ENCODE measurements at regions not wholly inside any gene's neighbourhood (a gene's known extent, or its start where the extent isn't known, plus 50 kb on each side); places are given as distances from the start of the nearest gene placed in this dataset.

DNA sequence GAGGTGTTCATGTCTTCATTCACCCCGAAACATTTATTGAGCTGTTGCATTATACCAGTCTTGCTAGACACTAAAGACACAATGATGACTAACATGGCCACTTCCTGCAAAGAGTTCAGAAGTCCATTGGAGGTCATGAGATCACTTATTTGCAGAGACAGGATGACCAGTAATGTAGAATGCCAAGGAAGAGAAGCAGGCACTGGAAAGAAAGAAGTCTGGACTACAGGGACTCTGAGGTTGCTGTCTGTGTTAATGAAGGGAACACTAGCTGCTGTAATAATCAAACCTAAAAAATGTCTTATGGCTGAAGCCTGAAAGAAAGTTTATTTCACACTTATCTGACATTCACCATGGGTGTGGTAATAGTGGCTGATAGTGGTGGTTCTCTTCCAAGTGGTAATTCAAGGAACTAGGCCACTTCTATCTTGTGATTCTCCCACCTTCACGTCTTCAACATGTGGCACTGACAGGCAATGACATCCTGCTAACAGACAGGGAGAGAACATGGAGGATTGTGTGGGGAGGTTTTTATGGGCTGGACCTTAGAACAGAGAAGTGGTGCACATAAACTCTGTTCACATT is 89.2 kb upstream of the MKLN1 start:
- H3K36me3 ChIP-seq: no peaks in the 10 kb centered on the region
- H3K27me3 ChIP-seq: no peaks in the 10 kb centered on the region
- TF ChIP-seq POLR2A (IDR thresholded peaks at IDR 0.05; ENCODE audit: low read depth): no peak
- TF ChIP-seq, protein P1, sequence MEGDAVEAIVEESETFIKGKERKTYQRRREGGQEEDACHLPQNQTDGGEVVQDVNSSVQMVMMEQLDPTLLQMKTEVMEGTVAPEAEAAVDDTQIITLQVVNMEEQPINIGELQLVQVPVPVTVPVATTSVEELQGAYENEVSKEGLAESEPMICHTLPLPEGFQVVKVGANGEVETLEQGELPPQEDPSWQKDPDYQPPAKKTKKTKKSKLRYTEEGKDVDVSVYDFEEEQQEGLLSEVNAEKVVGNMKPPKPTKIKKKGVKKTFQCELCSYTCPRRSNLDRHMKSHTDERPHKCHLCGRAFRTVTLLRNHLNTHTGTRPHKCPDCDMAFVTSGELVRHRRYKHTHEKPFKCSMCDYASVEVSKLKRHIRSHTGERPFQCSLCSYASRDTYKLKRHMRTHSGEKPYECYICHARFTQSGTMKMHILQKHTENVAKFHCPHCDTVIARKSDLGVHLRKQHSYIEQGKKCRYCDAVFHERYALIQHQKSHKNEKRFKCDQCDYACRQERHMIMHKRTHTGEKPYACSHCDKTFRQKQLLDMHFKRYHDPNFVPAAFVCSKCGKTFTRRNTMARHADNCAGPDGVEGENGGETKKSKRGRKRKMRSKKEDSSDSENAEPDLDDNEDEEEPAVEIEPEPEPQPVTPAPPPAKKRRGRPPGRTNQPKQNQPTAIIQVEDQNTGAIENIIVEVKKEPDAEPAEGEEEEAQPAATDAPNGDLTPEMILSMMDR (IDR thresholded peaks at IDR 0.05): no peak
- TF ChIP-seq EP300 (IDR thresholded peaks at IDR 0.05): no peak
- TF ChIP-seq POLR2AphosphoS5 (IDR thresholded peaks at IDR 0.05): no peak
- H3K9me3 ChIP-seq: peaks cover 0 to 3% (median 0%) of the 10 kb centered on the region in 4 donors
- peaks cover 0 to 17% (median 6%) of the 10 kb centered on the region in 4 donors for H3K4me1 ChIP-seq
- H3K27ac ChIP-seq (replicated peaks in 1 of 4): no peak overlapping the region
- intact Hi-C loops (cut with DNase I): no loop called here
- DNase-seq (ENCODE audit: extremely low spot score): no peak
- 77% methylated on average over 2 of the region's 2 CpGs for WGBS
- H3K4me3 ChIP-seq: no peak overlapping the region

DNA sequence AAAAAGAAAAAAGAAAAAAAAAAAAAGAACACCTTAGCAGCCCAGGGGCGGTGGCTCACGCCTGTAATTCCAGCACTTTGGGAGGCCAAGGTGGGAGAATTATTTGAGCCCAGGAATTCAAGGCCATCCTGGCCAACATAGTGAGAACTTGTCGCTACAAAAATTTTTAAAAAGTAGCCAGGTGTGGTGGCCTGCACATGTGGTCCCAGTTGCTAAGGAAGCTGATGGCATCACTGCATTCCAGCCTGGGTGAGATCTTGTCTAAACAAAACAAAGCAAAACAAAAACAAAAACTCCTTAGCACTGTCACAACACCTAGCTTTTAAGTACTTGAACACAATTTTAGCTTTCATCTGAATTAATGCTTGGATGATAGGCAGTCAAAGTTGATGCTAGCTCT is 86.3 kb upstream of the MKLN1 start:
- Histone ChIP-seq H3K27ac (replicated peaks in 1 of 4) (no peak overlapping the region), H3K9me3 (peaks cover 0 to 3% (median 0%) of the 10 kb centered on the region in 4 donors), H3K4me3 (no peak overlapping the region), H3K27me3 (no peaks in the 10 kb centered on the region), H3K4me1 (no peaks in the 10 kb centered on the region), H3K36me3 (no peaks in the 10 kb centered on the region)
- intact Hi-C loops (cut with DNase I): no loop called here
- DNase-seq (ENCODE audit: extremely low spot score): peak; percentile 24
- TF ChIP-seq, protein P1 (IDR thresholded peaks at IDR 0.05): no peak
- no peak for TF ChIP-seq POLR2AphosphoS5 (IDR thresholded peaks at IDR 0.05)
- TF ChIP-seq EP300 (IDR thresholded peaks at IDR 0.05): no peak
- TF ChIP-seq POLR2A (IDR thresholded peaks at IDR 0.05; ENCODE audit: low read depth): no peak
- WGBS: 93% methylated on average over 3 of the region's 3 CpGs

DNA sequence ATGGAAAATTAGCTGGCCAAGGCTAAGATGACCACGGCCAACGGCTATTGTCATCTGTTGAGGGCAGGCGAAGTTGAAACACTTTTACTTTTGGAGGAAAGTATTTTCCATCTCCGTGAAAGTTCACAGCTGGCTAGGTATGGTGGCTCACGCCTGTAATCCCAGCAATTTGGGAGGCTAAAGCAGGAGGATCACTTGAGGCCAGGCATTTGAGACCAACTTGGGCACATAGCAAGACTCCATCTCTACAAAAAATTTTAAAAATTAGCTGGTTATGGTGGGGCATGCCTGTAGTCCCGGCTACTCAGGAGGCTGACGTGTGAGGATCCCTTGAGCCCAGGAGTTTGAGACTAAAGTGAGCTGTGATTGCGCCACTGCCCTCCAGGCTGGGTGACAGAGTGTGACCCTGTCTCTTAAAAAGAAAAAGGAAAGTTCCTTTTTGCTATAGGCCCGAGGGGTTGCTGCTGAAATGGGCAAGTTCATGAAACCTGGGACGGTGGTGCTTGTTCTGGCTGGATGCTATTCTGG is 85.5 kb upstream of the MKLN1 start:
- DNase-seq (ENCODE audit: extremely low spot score): peak; percentile 82
- WGBS: 95% methylated on average over 10 of the region's 10 CpGs
- no peak overlapping the region for H3K27ac ChIP-seq (replicated peaks in 1 of 4)

DNA sequence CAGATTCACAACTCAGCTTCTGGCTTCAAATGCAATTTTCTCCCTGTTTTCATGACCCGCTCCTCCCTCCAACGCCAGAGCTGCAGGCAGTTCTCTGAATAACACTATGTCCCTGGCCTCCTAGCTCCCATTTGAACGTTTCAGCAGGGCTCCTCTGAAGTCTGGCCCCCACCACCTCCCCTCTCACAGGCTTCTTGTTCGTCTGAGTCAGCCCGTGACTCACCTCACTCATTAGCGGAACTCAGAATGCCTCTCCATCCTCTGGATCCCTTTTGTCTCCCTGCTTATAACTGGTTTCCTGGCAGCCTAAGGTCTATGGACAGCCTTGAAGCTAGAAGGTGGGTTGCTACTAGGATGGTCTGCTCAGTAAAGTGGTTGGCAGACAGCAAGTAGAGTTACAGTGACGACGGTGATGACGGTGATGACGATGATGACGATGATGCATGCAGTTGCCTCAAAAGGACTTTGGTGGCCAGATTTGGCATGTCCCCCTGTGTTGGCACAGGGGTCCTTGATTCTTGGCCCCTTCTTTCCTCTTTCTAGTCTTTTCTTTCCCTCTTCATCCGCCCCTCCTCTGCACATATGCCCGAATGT is 83.3 kb upstream of the MKLN1 start:
- Histone ChIP-seq H3K27me3 (no peaks in the 10 kb centered on the region), H3K4me3 (no peak overlapping the region), H3K36me3 (no peaks in the 10 kb centered on the region), H3K9me3 (no peaks in the 10 kb centered on the region), H3K4me1 (peaks cover 2 to 11% (median 4%) of the 10 kb centered on the region in 4 donors), H3K27ac (replicated peaks in 1 of 4) (no peak overlapping the region)
- WGBS: 78% methylated on average over 13 of the region's 13 CpGs
- peak; percentile 53 for DNase-seq (ENCODE audit: extremely low spot score)
- TF ChIP-seq, protein P1 (IDR thresholded peaks at IDR 0.05): no peak
- TF ChIP-seq POLR2AphosphoS5 (IDR thresholded peaks at IDR 0.05): no peak
- no peak for TF ChIP-seq POLR2A (IDR thresholded peaks at IDR 0.05; ENCODE audit: low read depth)
- no peak for TF ChIP-seq EP300 (IDR thresholded peaks at IDR 0.05)
- intact Hi-C loops (cut with DNase I): no loop called here

More for the DNA sequence above, 85.5 kb upstream of the MKLN1 start:
- Histone ChIP-seq H3K4me3 (no peak overlapping the region), H3K9me3 (peaks cover 0 to 3% (median 0%) of the 10 kb centered on the region in 4 donors), H3K36me3 (no peaks in the 10 kb centered on the region), H3K4me1 (no peaks in the 10 kb centered on the region), H3K27me3 (no peaks in the 10 kb centered on the region)
- intact Hi-C loops (cut with DNase I): no loop called here
- no peak for TF ChIP-seq EP300 (IDR thresholded peaks at IDR 0.05)
- TF ChIP-seq, protein P1 (IDR thresholded peaks at IDR 0.05): no peak
- no peak for TF ChIP-seq POLR2AphosphoS5 (IDR thresholded peaks at IDR 0.05)
- no peak for TF ChIP-seq POLR2A (IDR thresholded peaks at IDR 0.05; ENCODE audit: low read depth)

All from esophagus muscularis mucosa (tissue), 4 donors.